IMR-90 (cell line): ENCODE measurements at regions not wholly inside any gene's neighbourhood (a gene's known extent, or its start where the extent isn't known, plus 50 kb on each side); places are given as distances from the start of the nearest gene placed in this dataset.

Source experiments
- ATAC-seq: fragments of 200-7000 bp; cut with Tn5 transposase; 2 replicates; pipeline ENCODE4 v1.9.1; 2020; ENCODE audit warnings: low read depth, mild to moderate bottlenecking, moderate library complexity
- BruUV-seq: library from RNA; stranded (reverse); fragments of 400-500 nt; replicated peaks from 2 replicates; lab custom pipeline; 2021; lab: Mats Ljungman, UMichigan
- CTCF ChIA-PET: fragments of 300-600 bp; formaldehyde crosslinking; extraction: SDS; loops from one replicate; lab custom pipeline; 2021; ENCODE audit warnings: antibody characterized with exemption; lab: Yijun Ruan, JAX
- POLR2A ChIA-PET: fragments of 300-600 bp; sonication (Branson Sonifier 250); formaldehyde crosslinking; loops from one replicate; lab custom pipeline; 2022; ENCODE audit warnings: antibody characterized with exemption; ENCODE audit not compliant: unreplicated experiment; lab: Charles Lee
- DNase-seq: peaks from one replicate; pipeline ENCODE4 v3.0.0; 2013
- H2AFZ ChIP-seq: replicated peaks from 2 replicates; pipeline ENCODE3; 2013; ENCODE audit warnings: low read length, mild to moderate bottlenecking; ENCODE audit not compliant: poor library complexity
- H2AK5ac ChIP-seq: 2 replicates; pipeline ENCODE4 v1.6.1; 2013; ENCODE audit warnings: low read depth, low read length, inconsistent platforms
- H2AK9ac ChIP-seq: replicated peaks from 2 replicates; pipeline ENCODE3; 2013; ENCODE audit warnings: mild to moderate bottlenecking, low read depth, low read length, moderate library complexity; ENCODE audit not compliant: poor library complexity
- H2BK120ac ChIP-seq: 2 replicates; pipeline ENCODE4 v1.6.1; 2013; ENCODE audit warnings: low read depth, low read length, inconsistent platforms
- H2BK15ac ChIP-seq: 3 replicates; pipeline ENCODE4 v1.6.1; 2013; ENCODE audit warnings: low read depth, low read length, inconsistent platforms
- H2BK20ac ChIP-seq: 2 replicates; pipeline ENCODE4 v1.6.1; 2013; ENCODE audit warnings: low read depth, mild to moderate bottlenecking, inconsistent platforms, low read length, moderate library complexity
- H2BK5ac ChIP-seq: 2 replicates; pipeline ENCODE4 v1.6.1; 2013; ENCODE audit warnings: mild to moderate bottlenecking, low read depth, low read length, inconsistent platforms; ENCODE audit not compliant: poor library complexity, severe bottlenecking
- H3K14ac ChIP-seq: replicated peaks from 2 replicates; pipeline ENCODE4 v1.6.1; 2013; ENCODE audit warnings: low read depth, low read length, inconsistent platforms
- H3K18ac ChIP-seq: 2 replicates; pipeline ENCODE4 v1.6.1; 2013; ENCODE audit warnings: low read depth, low read length, control low read depth
- H3K23ac ChIP-seq: 2 replicates; pipeline ENCODE4 v1.6.1; 2013; ENCODE audit warnings: low read depth, low read length, inconsistent platforms
- H3K27ac ChIP-seq: 2 replicates; pipeline ENCODE4 v1.5.1; 2013; ENCODE audit warnings: mild to moderate bottlenecking, control low read depth, low read length; ENCODE audit not compliant: insufficient read depth
- H3K27me3 ChIP-seq: 2 replicates; pipeline ENCODE4 v1.6.1; 2013; ENCODE audit warnings: low read length; ENCODE audit not compliant: control insufficient read depth, insufficient read depth
- H3K36me3 ChIP-seq: 2 replicates; pipeline ENCODE4 v1.6.1; 2013; ENCODE audit warnings: low read length, mixed read lengths; ENCODE audit not compliant: control insufficient read depth, insufficient read depth
- H3K4ac ChIP-seq: 2 replicates; pipeline ENCODE4 v1.6.1; 2013; ENCODE audit warnings: low read depth, low read length, inconsistent platforms
- H3K4me1 ChIP-seq: 2 replicates; pipeline ENCODE4 v1.6.1; 2013; ENCODE audit warnings: low read length, mixed read lengths; ENCODE audit not compliant: control insufficient read depth, insufficient read depth
- H3K4me2 ChIP-seq: 2 replicates; pipeline ENCODE4 v1.6.1; 2013; ENCODE audit warnings: low read depth, mild to moderate bottlenecking, control low read depth, low read length, moderate library complexity
- H3K4me3 ChIP-seq: 2 replicates; pipeline ENCODE4 v1.5.1; 2013; ENCODE audit warnings: low read depth, mild to moderate bottlenecking, control low read depth, low read length, moderate library complexity; ENCODE audit not compliant: insufficient read depth
- H3K56ac ChIP-seq: 2 replicates; pipeline ENCODE4 v1.6.1; 2013; ENCODE audit warnings: low read length, inconsistent platforms; ENCODE audit not compliant: insufficient read depth; ENCODE audit errors: extremely low read depth
- H3K79me1 ChIP-seq, 2 experiments: 2 replicates each; pipeline ENCODE4 v1.6.1; 2013; ENCODE audit warnings: low read length in 2 of 2, inconsistent platforms in 1 of 2, low read depth in 1 of 2
- H3K9ac ChIP-seq: 2 replicates; pipeline ENCODE4 v1.6.1; 2013; ENCODE audit warnings: low read depth, low read length, control low read depth
- H3K9me1 ChIP-seq: 2 replicates; pipeline ENCODE4 v1.6.1; 2013; ENCODE audit warnings: low read length, inconsistent platforms; ENCODE audit not compliant: insufficient read depth
- H3K9me3 ChIP-seq: 2 replicates; pipeline ENCODE4 v1.6.1; 2013; ENCODE audit warnings: low read length; ENCODE audit not compliant: control insufficient read depth, insufficient read depth
- H4K20me1 ChIP-seq: 2 replicates; pipeline ENCODE4 v1.6.1; 2013; ENCODE audit warnings: low read length, inconsistent platforms; ENCODE audit not compliant: insufficient read depth
- H4K5ac ChIP-seq: 2 replicates; pipeline ENCODE4 v1.6.1; 2013; ENCODE audit warnings: mild to moderate bottlenecking, low read depth, low read length, control low read depth
- H4K8ac ChIP-seq, 2 experiments: 2 replicates each; pipeline ENCODE4 v1.6.1; 2013; ENCODE audit warnings: low read depth in 2 of 2, low read length in 2 of 2, control low read depth in 1 of 2, inconsistent platforms in 1 of 2
- H4K91ac ChIP-seq: 2 replicates; pipeline ENCODE4 v1.6.1; 2013; ENCODE audit warnings: low read depth, low read length, inconsistent platforms; ENCODE audit not compliant: insufficient read depth
- CEBPB ChIP-seq: IDR thresholded peaks from 2 replicates; pipeline ENCODE4 v1.6.1; 2012; ENCODE audit warnings: low read depth, low read length, improper control_type of control experiment
- CHD1 ChIP-seq: IDR thresholded peaks from 2 replicates; pipeline ENCODE4 v1.6.1; 2012; ENCODE audit warnings: low read depth, low read length, improper control_type of control experiment
- CTCF ChIP-seq: conservative IDR thresholded peaks from 2 replicates; pipeline ENCODE4 v1.5.1; 2012; ENCODE audit warnings: mild to moderate bottlenecking, low read depth, low read length, improper control_type of control experiment
- ELK1 ChIP-seq: fragments of 150-350 bp; IDR thresholded peaks from 2 replicates; pipeline ENCODE4 v1.6.1; 2016; ENCODE audit warnings: low read depth, mild to moderate bottlenecking, low read length, moderate library complexity, borderline replicate concordance
- FOS ChIP-seq: fragments of 150-350 bp; IDR thresholded peaks from 2 replicates; pipeline ENCODE4 v1.6.1; 2016; ENCODE audit warnings: low read depth, low read length
- MAFK ChIP-seq: IDR thresholded peaks from 2 replicates; pipeline ENCODE4 v1.6.1; 2012; ENCODE audit warnings: low read depth, low read length, improper control_type of control experiment
- MAZ ChIP-seq: IDR thresholded peaks from 2 replicates; pipeline ENCODE4 v1.6.1; 2012; ENCODE audit warnings: low read depth, mild to moderate bottlenecking, low read length, improper control_type of control experiment, moderate library complexity, borderline replicate concordance
- MXI1 ChIP-seq: IDR thresholded peaks from 2 replicates; pipeline ENCODE4 v1.6.1; 2012; ENCODE audit warnings: low read depth, mild to moderate bottlenecking, low read length, moderate library complexity, borderline replicate concordance
- NFE2L2 ChIP-seq: fragments of 150-350 bp; IDR thresholded peaks from 2 replicates; pipeline ENCODE4 v1.6.1; 2016; ENCODE audit warnings: low read depth, mild to moderate bottlenecking, low read length
- POLR2A ChIP-seq: IDR thresholded peaks from 2 replicates; pipeline ENCODE4 v1.6.1; 2012; ENCODE audit warnings: mild to moderate bottlenecking, low read depth, low read length
- RAD21 ChIP-seq: IDR thresholded peaks from 2 replicates; pipeline ENCODE4 v1.6.1; 2012; ENCODE audit warnings: low read length, improper control_type of control experiment
- RCOR1 ChIP-seq: IDR thresholded peaks from 2 replicates; pipeline ENCODE4 v1.6.1; 2012; ENCODE audit warnings: mild to moderate bottlenecking, low read length, improper control_type of control experiment; ENCODE audit not compliant: insufficient replicate concordance
- RFX5 ChIP-seq: IDR thresholded peaks from 2 replicates; pipeline ENCODE4 v1.8.0; 2012; ENCODE audit warnings: low read depth, mild to moderate bottlenecking, low read length, moderate library complexity
- SMC3 ChIP-seq: fragments of 150-350 bp; IDR thresholded peaks from 2 replicates; pipeline ENCODE4 v1.6.1; 2016; ENCODE audit warnings: low read depth, mild to moderate bottlenecking, antibody characterized with exemption, low read length, moderate library complexity
- USF2 ChIP-seq: fragments of 150-350 bp; IDR thresholded peaks from 2 replicates; pipeline ENCODE4 v1.6.1; 2017; ENCODE audit warnings: mild to moderate bottlenecking, antibody characterized with exemption, low read length, low read depth
- WGBS, 2 experiments: methylation state at CpG; one replicate each; pipeline versions ENCODE4 v1.1.5 to v1.1.7; 2013; ENCODE audit warnings: missing lambda C conversion rate in 2 of 2; ENCODE audit not compliant: insufficient read length in 1 of 2; ENCODE audit errors: extremely low coverage in 2 of 2; 5-methylcytosine and 5-hydroxymethylcytosine counted together
- dilution Hi-C: fragments of 300-500 bp; cut with HindIII; formaldehyde crosslinking; loops from one replicate; pipeline ENCODE4 v1.14.3; 2018; ENCODE audit warnings: low sequenced_read_pairs; ENCODE audit not compliant: unreplicated experiment
- in situ Hi-C: fragments of 300-500 bp; cut with MboI; formaldehyde crosslinking; loops from 3 replicates; pipeline ENCODE4 v1.14.3; 2019; ENCODE audit warnings: low sequenced_read_pairs, inconsistent platforms, mixed read lengths
- intact Hi-C: fragments of 100-400 bp; cut with micrococcal nuclease; formaldehyde crosslinking; loops from 2 replicates; pipeline ENCODE4 v1.10.0; 2022

GRCh38 chr16:48829336-48830310, 219.6 kb upstream of the N4BP1 start:
- Histone ChIP-seq H3K36me3 (no peaks in the 10 kb centered on the region), H3K4ac (no peak overlapping the region), H4K8ac (no peak overlapping the region), H3K4me3 (no peak overlapping the region), H3K4me2 (no peak overlapping the region), H3K23ac (no peak overlapping the region), H3K27ac (no peak overlapping the region), H3K4me1 (no peaks in the 10 kb centered on the region), H2BK20ac (no peak overlapping the region), H2AK5ac (no peak overlapping the region), H3K18ac (no peak overlapping the region), H3K9me3 (no peaks in the 10 kb centered on the region), H3K14ac (no peak overlapping the region), H3K56ac (no peak overlapping the region), H3K9ac (no peak overlapping the region), H4K20me1 (no peaks in the 10 kb centered on the region), H3K9me1 (no peaks in the 10 kb centered on the region), H2BK15ac (no peak overlapping the region), H2BK120ac (no peak overlapping the region), H4K91ac (no peak overlapping the region), H3K79me1 (no peaks in the 10 kb centered on the region), H2AK9ac (peak overlapping the region; percentile 42), H2BK5ac (no peak overlapping the region), H4K5ac (no peak overlapping the region), H2AFZ (no peak overlapping the region), H3K27me3 (no peaks in the 10 kb centered on the region)
- CTCF ChIA-PET: no interaction called here
- intact Hi-C loops (no loop called here), dilution Hi-C loops (no loop called here), in situ Hi-C loops (no loop called here)
- POLR2A ChIA-PET: no interaction called here
- BruUV-seq: no TSS peak
- WGBS, 2 experiments: 70% methylated on average over 10 of the region's 12 CpGs; no CpG with 5 or more reads in 1 of the 2 experiments
- DNase-seq (no peak), ATAC-seq (no peak)
- TF ChIP-seq USF2 (no peak), ELK1 (no peak), RFX5 (no peak), POLR2A (no peak), MXI1 (no peak), CHD1 (no peak), MAFK (no peak), NFE2L2 (no peak), MAZ (no peak), RCOR1 (no peak), CTCF (no peak), CEBPB (no peak), FOS (no peak), SMC3 (no peak), RAD21 (no peak)
